ENCODE measurements at regions not wholly inside any gene's neighbourhood (a gene's known extent, or its start where the extent isn't known, plus 50 kb on each side); places are given as distances from the start of the nearest gene placed in this dataset.

- no peaks in the 10 kb centered on the region for H3K27me3 ChIP-seq (ENCODE audit: insufficient read depth, low read length)
- WGBS: 49% methylated on average over 2 of the region's 2 CpGs
- peaks cover 11% of the 10 kb centered on the region for H3K4me1 ChIP-seq (ENCODE audit: insufficient read depth, low read length)
- no peak overlapping the region for H3K27ac ChIP-seq (ENCODE audit: low read depth, low read length)
- H3K36me3 ChIP-seq (ENCODE audit: insufficient read depth, low read length): no peaks in the 10 kb centered on the region
- H3K4me3 ChIP-seq (ENCODE audit: low read length): no peak overlapping the region
- no peaks in the 10 kb centered on the region for H3K9me3 ChIP-seq (ENCODE audit: insufficient read depth, low read depth, low read length)
- H3K9ac ChIP-seq (ENCODE audit: low read depth, low read length): no peak overlapping the region
Observed at GRCh38 chr5:158537366-158537765, 562.4 kb downstream of the EBF1 start.

GRCh38 chr5:158534203-158534602 is 565.5 kb downstream of the EBF1 start:
- H3K27ac ChIP-seq (ENCODE audit: low read depth, low read length): no peak overlapping the region
- 85% methylated on average over 10 of the region's 10 CpGs for WGBS
- no peaks in the 10 kb centered on the region for H3K27me3 ChIP-seq (ENCODE audit: insufficient read depth, low read length)
- no peaks in the 10 kb centered on the region for H3K9me3 ChIP-seq (ENCODE audit: insufficient read depth, low read depth, low read length)
- H3K4me3 ChIP-seq (ENCODE audit: low read length): no peak overlapping the region
- H3K36me3 ChIP-seq (ENCODE audit: insufficient read depth, low read length): no peaks in the 10 kb centered on the region
- H3K4me1 ChIP-seq (ENCODE audit: insufficient read depth, low read length): peaks cover 11% of the 10 kb centered on the region
- no peak overlapping the region for H3K9ac ChIP-seq (ENCODE audit: low read depth, low read length)

GRCh38 chr5:158532739-158533138 is 567.0 kb downstream of the EBF1 start:
- no peaks in the 10 kb centered on the region for H3K27me3 ChIP-seq (ENCODE audit: insufficient read depth, low read length)
- H3K9me3 ChIP-seq (ENCODE audit: insufficient read depth, low read depth, low read length): no peaks in the 10 kb centered on the region
- H3K36me3 ChIP-seq (ENCODE audit: insufficient read depth, low read length): no peaks in the 10 kb centered on the region
- no peak overlapping the region for H3K4me3 ChIP-seq (ENCODE audit: low read length)
- H3K4me1 ChIP-seq (ENCODE audit: insufficient read depth, low read length): 0 out of 2 replicates have a peak, but pooled peaks cover 4% of the 10 kb centered on the region
- 80% methylated on average over 4 of the region's 5 CpGs for whole genome bisulfite sequencing
- no peak overlapping the region for H3K9ac ChIP-seq (ENCODE audit: low read depth, low read length)
- H3K27ac ChIP-seq (ENCODE audit: low read depth, low read length): no peak overlapping the region

- Histone ChIP-seq H3K36me3 (ENCODE audit: insufficient read depth, low read length) (no peaks in the 10 kb centered on the region), H3K27ac (ENCODE audit: low read depth, low read length) (no peak overlapping the region), H3K4me3 (ENCODE audit: low read length) (no peak overlapping the region), H3K9me3 (ENCODE audit: insufficient read depth, low read depth, low read length) (no peaks in the 10 kb centered on the region), H3K9ac (ENCODE audit: low read depth, low read length) (no peak overlapping the region), H3K4me1 (ENCODE audit: insufficient read depth, low read length) (no peaks in the 10 kb centered on the region), H3K27me3 (ENCODE audit: insufficient read depth, low read length) (no peaks in the 10 kb centered on the region)
- 98% methylated on average over 2 of the region's 2 CpGs for WGBS
Observed at GRCh38 chr5:158531860-158532259, 567.9 kb downstream of the EBF1 start.

- Histone ChIP-seq H3K4me3 (ENCODE audit: low read length) (no peak overlapping the region), H3K9ac (ENCODE audit: low read depth, low read length) (no peak overlapping the region), H3K9me3 (ENCODE audit: insufficient read depth, low read depth, low read length) (no peaks in the 10 kb centered on the region), H3K36me3 (ENCODE audit: insufficient read depth, low read length) (no peaks in the 10 kb centered on the region), H3K27ac (ENCODE audit: low read depth, low read length) (no peak overlapping the region), H3K27me3 (ENCODE audit: insufficient read depth, low read length) (no peaks in the 10 kb centered on the region), H3K4me1 (ENCODE audit: insufficient read depth, low read length) (no peaks in the 10 kb centered on the region)
Observed at GRCh38 chr5:158530115-158530514, 569.6 kb downstream of the EBF1 start.

- WGBS: 93% methylated on average over 5 of the region's 5 CpGs
- Histone ChIP-seq H3K4me1 (ENCODE audit: insufficient read depth, low read length) (no peaks in the 10 kb centered on the region), H3K27me3 (ENCODE audit: insufficient read depth, low read length) (no peaks in the 10 kb centered on the region), H3K4me3 (ENCODE audit: low read length) (no peak overlapping the region), H3K9me3 (ENCODE audit: insufficient read depth, low read depth, low read length) (no peaks in the 10 kb centered on the region), H3K27ac (ENCODE audit: low read depth, low read length) (no peak overlapping the region), H3K9ac (ENCODE audit: low read depth, low read length) (no peak overlapping the region), H3K36me3 (ENCODE audit: insufficient read depth, low read length) (no peaks in the 10 kb centered on the region)
Observed at GRCh38 chr5:158529454-158529853, 570.3 kb downstream of the EBF1 start.

- Histone ChIP-seq H3K36me3 (ENCODE audit: insufficient read depth, low read length) (no peaks in the 10 kb centered on the region), H3K4me3 (ENCODE audit: low read length) (no peak overlapping the region)
- WGBS: 86% methylated on average over 3 of the region's 4 CpGs
Observed at GRCh38 chr5:158525663-158526062, 574.1 kb downstream of the EBF1 start.

GRCh38 chr5:158524070-158524469 is 575.6 kb downstream of the EBF1 start:
- Histone ChIP-seq H3K4me3 (ENCODE audit: low read length) (no peak overlapping the region), H3K9ac (ENCODE audit: low read depth, low read length) (no peak overlapping the region), H3K36me3 (ENCODE audit: insufficient read depth, low read length) (no peaks in the 10 kb centered on the region), H3K9me3 (ENCODE audit: insufficient read depth, low read depth, low read length) (no peaks in the 10 kb centered on the region), H3K4me1 (ENCODE audit: insufficient read depth, low read length) (no peaks in the 10 kb centered on the region), H3K27ac (ENCODE audit: low read depth, low read length) (no peak overlapping the region), H3K27me3 (ENCODE audit: insufficient read depth, low read length) (no peaks in the 10 kb centered on the region)

More at GRCh38 chr5:158525663-158526062, 574.1 kb downstream of the EBF1 start:
- Histone ChIP-seq H3K27me3 (ENCODE audit: insufficient read depth, low read length) (no peaks in the 10 kb centered on the region), H3K4me1 (ENCODE audit: insufficient read depth, low read length) (no peaks in the 10 kb centered on the region), H3K9ac (ENCODE audit: low read depth, low read length) (no peak overlapping the region), H3K9me3 (ENCODE audit: insufficient read depth, low read depth, low read length) (no peaks in the 10 kb centered on the region), H3K27ac (ENCODE audit: low read depth, low read length) (no peak overlapping the region)

- H3K4me1 ChIP-seq (ENCODE audit: insufficient read depth, low read length): no peaks in the 10 kb centered on the region
- no peaks in the 10 kb centered on the region for H3K9me3 ChIP-seq (ENCODE audit: insufficient read depth, low read depth, low read length)
- 86% methylated on average over 1 of the region's 2 CpGs for WGBS
- H3K9ac ChIP-seq (ENCODE audit: low read depth, low read length): no peak overlapping the region
- H3K27me3 ChIP-seq (ENCODE audit: insufficient read depth, low read length): no peaks in the 10 kb centered on the region
- no peaks in the 10 kb centered on the region for H3K36me3 ChIP-seq (ENCODE audit: insufficient read depth, low read length)
- H3K27ac ChIP-seq (ENCODE audit: low read depth, low read length): no peak overlapping the region
- no peak overlapping the region for H3K4me3 ChIP-seq (ENCODE audit: low read length)
Observed at GRCh38 chr5:158522776-158523175, 576.9 kb downstream of the EBF1 start.

GRCh38 chr5:158521995-158522394 is 577.7 kb downstream of the EBF1 start:
- H3K36me3 ChIP-seq (ENCODE audit: insufficient read depth, low read length): no peaks in the 10 kb centered on the region
- H3K9ac ChIP-seq (ENCODE audit: low read depth, low read length): no peak overlapping the region
- no peak overlapping the region for H3K27ac ChIP-seq (ENCODE audit: low read depth, low read length)
- H3K4me3 ChIP-seq (ENCODE audit: low read length): no peak overlapping the region
- WGBS: 89% methylated on average over 3 of the region's 3 CpGs
- no peaks in the 10 kb centered on the region for H3K9me3 ChIP-seq (ENCODE audit: insufficient read depth, low read depth, low read length)
- H3K27me3 ChIP-seq (ENCODE audit: insufficient read depth, low read length): no peaks in the 10 kb centered on the region
- H3K4me1 ChIP-seq (ENCODE audit: insufficient read depth, low read length): no peaks in the 10 kb centered on the region

GRCh38 chr5:158519433-158520021 is 580.2 kb downstream of the EBF1 start:
- H3K9me3 ChIP-seq (ENCODE audit: insufficient read depth, low read depth, low read length): no peaks in the 10 kb centered on the region
- no peak overlapping the region for H3K4me3 ChIP-seq (ENCODE audit: low read length)
- no peaks in the 10 kb centered on the region for H3K36me3 ChIP-seq (ENCODE audit: insufficient read depth, low read length)
- H3K9ac ChIP-seq (ENCODE audit: low read depth, low read length): no peak overlapping the region
- H3K27me3 ChIP-seq (ENCODE audit: insufficient read depth, low read length): no peaks in the 10 kb centered on the region
- no peak overlapping the region for H3K27ac ChIP-seq (ENCODE audit: low read depth, low read length)
- H3K4me1 ChIP-seq (ENCODE audit: insufficient read depth, low read length): no peaks in the 10 kb centered on the region
- 100% methylated on average over 3 of the region's 3 CpGs for WGBS

- no peaks in the 10 kb centered on the region for H3K36me3 ChIP-seq (ENCODE audit: insufficient read depth, low read length)
- H3K9ac ChIP-seq (ENCODE audit: low read depth, low read length): no peak overlapping the region
- no peaks in the 10 kb centered on the region for H3K4me1 ChIP-seq (ENCODE audit: insufficient read depth, low read length)
- no peak overlapping the region for H3K27ac ChIP-seq (ENCODE audit: low read depth, low read length)
- H3K4me3 ChIP-seq (ENCODE audit: low read length): no peak overlapping the region
- 98% methylated on average over 2 of the region's 2 CpGs for WGBS
- no peaks in the 10 kb centered on the region for H3K9me3 ChIP-seq (ENCODE audit: insufficient read depth, low read depth, low read length)
- H3K27me3 ChIP-seq (ENCODE audit: insufficient read depth, low read length): no peaks in the 10 kb centered on the region
Observed at GRCh38 chr5:158516521-158516920, 583.2 kb downstream of the EBF1 start.
